ENCODE measurements at regions not wholly inside any gene's neighbourhood (a gene's known extent, or its start where the extent isn't known, plus 50 kb on each side); places are given as distances from the start of the nearest gene placed in this dataset.

DNA sequence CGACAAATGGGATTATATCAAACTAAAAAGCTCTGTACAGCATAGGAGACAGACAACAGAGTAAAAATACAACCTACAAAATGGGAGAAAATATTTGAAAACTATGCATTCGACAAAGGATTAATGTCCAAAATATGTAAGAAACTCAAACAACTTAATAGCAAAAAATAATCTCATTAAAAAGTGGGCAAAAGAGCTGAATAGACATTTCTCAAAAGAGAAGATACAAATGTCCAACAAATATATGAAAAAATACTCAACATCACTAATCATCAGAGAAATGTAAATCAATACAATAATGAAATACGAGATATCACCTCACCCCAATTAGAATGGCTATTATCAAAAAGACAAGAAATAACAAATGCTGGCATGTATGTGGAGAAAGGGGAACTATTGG, 272.9 kb downstream of the KLHL13 start:
- TF ChIP-seq, protein P1, sequence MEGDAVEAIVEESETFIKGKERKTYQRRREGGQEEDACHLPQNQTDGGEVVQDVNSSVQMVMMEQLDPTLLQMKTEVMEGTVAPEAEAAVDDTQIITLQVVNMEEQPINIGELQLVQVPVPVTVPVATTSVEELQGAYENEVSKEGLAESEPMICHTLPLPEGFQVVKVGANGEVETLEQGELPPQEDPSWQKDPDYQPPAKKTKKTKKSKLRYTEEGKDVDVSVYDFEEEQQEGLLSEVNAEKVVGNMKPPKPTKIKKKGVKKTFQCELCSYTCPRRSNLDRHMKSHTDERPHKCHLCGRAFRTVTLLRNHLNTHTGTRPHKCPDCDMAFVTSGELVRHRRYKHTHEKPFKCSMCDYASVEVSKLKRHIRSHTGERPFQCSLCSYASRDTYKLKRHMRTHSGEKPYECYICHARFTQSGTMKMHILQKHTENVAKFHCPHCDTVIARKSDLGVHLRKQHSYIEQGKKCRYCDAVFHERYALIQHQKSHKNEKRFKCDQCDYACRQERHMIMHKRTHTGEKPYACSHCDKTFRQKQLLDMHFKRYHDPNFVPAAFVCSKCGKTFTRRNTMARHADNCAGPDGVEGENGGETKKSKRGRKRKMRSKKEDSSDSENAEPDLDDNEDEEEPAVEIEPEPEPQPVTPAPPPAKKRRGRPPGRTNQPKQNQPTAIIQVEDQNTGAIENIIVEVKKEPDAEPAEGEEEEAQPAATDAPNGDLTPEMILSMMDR (conservative IDR thresholded peaks at IDR 0.05) = no peak
- H3K27ac Mint-ChIP-seq (ENCODE audit: unreplicated experiment) = no peak overlapping the region
- H3K9me3 Mint-ChIP-seq = peaks cover 13% of the 10 kb centered on the region
- DNase-seq (ENCODE audit: low read depth, low spot score) = no peak
- H3K4me3 Mint-ChIP-seq = no peak overlapping the region
- no peaks in the 10 kb centered on the region for H3K4me1 Mint-ChIP-seq
- peaks cover 3% of the 10 kb centered on the region for H3K36me3 Mint-ChIP-seq (ENCODE audit: low read depth)
- H3K27me3 Mint-ChIP-seq (ENCODE audit: low read depth) = no peaks in the 10 kb centered on the region

DNA sequence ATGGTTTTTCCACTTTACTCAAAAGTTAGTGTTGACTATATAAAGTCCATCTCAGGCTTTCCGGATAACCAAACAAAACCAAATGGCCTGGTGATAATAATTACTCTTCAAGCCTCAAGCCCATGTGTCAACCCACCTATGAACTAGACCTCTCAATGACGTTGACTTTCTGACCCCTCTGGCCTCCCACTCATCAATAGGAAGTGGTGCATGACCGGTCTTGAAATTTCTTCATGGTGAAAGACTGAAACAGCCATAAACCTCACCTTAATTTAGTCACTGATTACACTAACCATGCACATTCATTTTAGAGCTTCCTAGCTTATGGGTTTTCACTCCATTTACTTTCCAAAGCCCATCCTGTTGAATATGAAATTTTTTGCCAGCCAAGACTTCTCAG, 276.0 kb downstream of the KLHL13 start:
- TF ChIP-seq, protein P1 (conservative IDR thresholded peaks at IDR 0.05) = no peak
- H3K27ac Mint-ChIP-seq (ENCODE audit: unreplicated experiment) = no peak overlapping the region
- peaks cover 3% of the 10 kb centered on the region for H3K36me3 Mint-ChIP-seq (ENCODE audit: low read depth)
- H3K9me3 Mint-ChIP-seq = peaks cover 20% of the 10 kb centered on the region
- H3K4me3 Mint-ChIP-seq = no peak overlapping the region
- DNase-seq (ENCODE audit: low read depth, low spot score) = no peak
- no peaks in the 10 kb centered on the region for H3K4me1 Mint-ChIP-seq
- H3K27me3 Mint-ChIP-seq (ENCODE audit: low read depth) = no peaks in the 10 kb centered on the region

DNA sequence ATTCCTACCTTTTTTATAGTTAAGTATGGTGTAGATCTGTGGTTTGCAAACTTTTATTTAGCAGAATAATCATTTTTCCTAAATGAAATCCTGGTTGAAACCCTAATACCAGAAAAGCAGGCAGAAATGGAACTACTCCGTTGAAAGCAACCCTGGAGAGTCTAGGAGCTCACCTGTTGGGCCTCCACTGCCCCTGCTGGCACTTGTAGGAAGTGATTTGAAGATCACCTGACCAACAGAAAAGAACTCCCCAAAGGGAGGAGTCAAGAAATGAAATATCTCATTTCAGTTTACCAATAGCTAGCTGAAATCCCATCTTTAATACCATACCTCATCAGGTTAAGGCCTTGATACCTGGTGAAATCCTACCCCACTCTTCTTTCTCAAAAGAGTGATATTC, 277.1 kb downstream of the KLHL13 start:
- DNase-seq (ENCODE audit: low read depth, low spot score) = no peak
- Mint-ChIP-seq H3K36me3 (ENCODE audit: low read depth) (peaks cover 3% of the 10 kb centered on the region), H3K4me1 (no peaks in the 10 kb centered on the region), H3K27me3 (ENCODE audit: low read depth) (no peaks in the 10 kb centered on the region), H3K4me3 (no peak overlapping the region), H3K9me3 (peaks cover 17% of the 10 kb centered on the region), H3K27ac (ENCODE audit: unreplicated experiment) (no peak overlapping the region)
- TF ChIP-seq, protein P1 (conservative IDR thresholded peaks at IDR 0.05) = peak; percentile 28

DNA sequence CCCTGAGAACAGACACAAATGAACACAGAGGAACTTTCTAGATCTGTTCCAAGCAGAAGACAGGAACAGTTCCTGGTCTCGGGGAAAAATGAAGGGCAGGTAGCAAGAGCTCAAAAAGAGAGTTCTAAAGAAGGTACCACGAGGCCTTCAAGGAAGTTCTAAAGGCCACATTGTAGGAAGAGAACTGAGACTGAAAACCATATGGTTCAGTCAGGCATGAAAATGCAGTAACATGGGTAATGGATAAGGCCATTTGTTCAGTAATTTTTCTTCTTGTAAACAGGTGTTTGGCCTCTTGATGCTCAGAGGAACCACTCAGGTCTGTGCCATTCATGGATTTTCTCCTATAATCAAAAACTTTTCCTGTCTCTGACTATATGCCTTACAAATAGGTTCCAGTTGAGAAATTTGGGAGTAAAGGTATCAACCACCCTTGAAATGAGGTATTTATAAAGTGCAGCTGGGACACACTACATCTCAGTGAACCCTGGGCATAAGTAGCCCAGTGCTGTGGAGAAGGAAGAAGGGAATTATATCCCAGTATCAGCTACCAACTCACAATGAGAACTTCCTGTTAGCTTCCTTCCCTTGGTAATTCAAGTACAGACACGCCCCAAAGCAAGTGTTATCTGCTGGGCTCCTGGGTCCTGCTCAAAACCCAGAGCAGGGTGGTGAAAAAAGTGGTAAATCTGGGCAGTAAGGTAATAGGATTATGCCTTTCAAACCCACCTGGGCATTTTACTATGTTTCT, 277.9 kb downstream of the KLHL13 start:
- DNase-seq (ENCODE audit: low read depth, low spot score) = no peak
- no peak overlapping the region for H3K27ac Mint-ChIP-seq (ENCODE audit: unreplicated experiment)
- H3K4me1 Mint-ChIP-seq = no peaks in the 10 kb centered on the region
- no peaks in the 10 kb centered on the region for H3K27me3 Mint-ChIP-seq (ENCODE audit: low read depth)
- H3K36me3 Mint-ChIP-seq (ENCODE audit: low read depth) = peaks cover 5% of the 10 kb centered on the region
- H3K9me3 Mint-ChIP-seq = peaks cover 14% of the 10 kb centered on the region
- no peak overlapping the region for H3K4me3 Mint-ChIP-seq
- TF ChIP-seq, protein P1 (conservative IDR thresholded peaks at IDR 0.05) = no peak

DNA sequence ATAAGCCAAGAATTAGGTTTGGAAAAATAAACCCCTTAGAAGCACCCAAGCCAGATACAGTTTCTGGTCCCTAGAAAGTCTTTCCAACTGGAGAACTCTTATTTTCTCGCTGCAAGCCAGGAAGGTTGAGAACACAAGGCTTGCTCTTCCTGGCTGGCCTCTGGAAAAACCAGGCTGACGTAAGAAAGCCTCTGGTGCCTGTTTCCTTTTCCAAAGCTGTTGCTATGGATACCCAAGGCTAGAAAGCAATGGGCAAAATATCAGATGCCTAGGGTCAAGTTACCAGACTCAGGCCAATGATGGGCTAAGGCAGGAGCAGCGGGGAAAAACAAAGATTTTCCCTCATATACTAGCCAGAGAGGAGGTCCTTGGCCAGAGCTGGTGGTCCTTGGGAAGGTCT, 281.6 kb downstream of the KLHL13 start:
- Mint-ChIP-seq H3K27me3 (ENCODE audit: low read depth) (no peaks in the 10 kb centered on the region), H3K4me1 (no peaks in the 10 kb centered on the region), H3K9me3 (peaks cover 9% of the 10 kb centered on the region), H3K4me3 (no peak overlapping the region), H3K27ac (ENCODE audit: unreplicated experiment) (no peak overlapping the region), H3K36me3 (ENCODE audit: low read depth) (peaks cover 5% of the 10 kb centered on the region)
- DNase-seq (ENCODE audit: low read depth, low spot score) = no peak
- TF ChIP-seq, protein P1 (conservative IDR thresholded peaks at IDR 0.05) = no peak

Data from neural crest cell (in vitro differentiated cells).